ENCODE measurements at regions not wholly inside any gene's neighbourhood (a gene's known extent, or its start where the extent isn't known, plus 50 kb on each side); places are given as distances from the start of the nearest gene placed in this dataset.

- H3K9me3 ChIP-seq (ENCODE audit: control insufficient read depth in 2 of 2, low read length in 2 of 2): no peaks in the 10 kb centered on the region
- no peaks in the 10 kb centered on the region for H3K4me1 ChIP-seq (ENCODE audit: control insufficient read depth in 2 of 2, insufficient read depth in 2 of 2, low read length in 2 of 2)
- no peak overlapping the region for H3K27ac ChIP-seq (ENCODE audit: low read depth in 2 of 2, low read length in 2 of 2)
- no peak overlapping the region for H3K4me3 ChIP-seq (ENCODE audit: low read length in 2 of 2)
- H3K36me3 ChIP-seq (ENCODE audit: control insufficient read depth in 2 of 2, insufficient read depth in 2 of 2, low read length in 2 of 2): no peaks in the 10 kb centered on the region
- H3K27me3 ChIP-seq (ENCODE audit: control insufficient read depth in 2 of 2, insufficient read depth in 2 of 2, low read length in 2 of 2): no peaks in the 10 kb centered on the region
- H3K9ac ChIP-seq (ENCODE audit: low read depth in 1 of 2, low read length in 2 of 2): no peak overlapping the region
Measured at GRCh38 chr16:49013727-49014080, 267.9 kb downstream of the CBLN1 start.

DNA sequence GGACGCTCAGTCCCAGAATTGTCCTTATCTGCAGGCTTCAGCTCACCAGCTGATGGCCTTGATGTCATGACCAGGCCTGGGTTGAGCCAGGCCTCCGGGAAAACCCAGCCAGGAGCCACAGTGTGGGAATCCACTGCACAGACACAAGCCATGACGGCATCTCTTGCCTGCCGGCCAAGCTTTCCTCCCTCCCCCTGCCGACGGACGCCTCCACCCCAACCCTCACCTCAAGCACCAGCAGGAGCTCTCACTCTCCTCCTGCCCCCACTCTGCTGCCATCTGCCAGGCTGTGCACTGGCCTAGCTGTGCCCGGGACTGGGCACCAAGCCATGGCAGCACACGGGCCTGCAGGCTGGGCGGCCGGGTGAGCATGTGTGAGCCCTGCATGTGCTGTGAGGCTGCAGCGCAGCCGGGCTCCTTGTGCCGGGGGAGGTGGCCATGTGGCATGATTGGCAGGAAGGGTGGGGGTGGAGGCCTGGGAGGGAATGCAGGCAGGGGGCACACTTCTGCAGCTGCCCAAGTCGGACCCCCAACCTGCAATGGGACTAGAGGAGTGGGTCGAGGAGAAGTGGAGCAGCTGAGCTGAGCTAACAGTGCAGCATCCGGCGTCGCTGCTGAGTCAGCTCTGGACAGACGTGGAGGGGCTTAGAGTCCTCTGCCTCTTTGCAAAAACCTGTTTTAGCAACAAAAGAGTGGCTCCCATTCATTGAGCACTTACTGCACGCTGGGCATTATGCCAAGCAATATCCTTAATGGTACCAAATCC, 268.5 kb downstream of the CBLN1 start:
- Histone ChIP-seq H3K9ac (ENCODE audit: low read depth in 1 of 2, low read length in 2 of 2) (no peak overlapping the region), H3K36me3 (ENCODE audit: control insufficient read depth in 2 of 2, insufficient read depth in 2 of 2, low read length in 2 of 2) (no peaks in the 10 kb centered on the region), H3K27me3 (ENCODE audit: control insufficient read depth in 2 of 2, insufficient read depth in 2 of 2, low read length in 2 of 2) (no peaks in the 10 kb centered on the region), H3K4me1 (ENCODE audit: control insufficient read depth in 2 of 2, insufficient read depth in 2 of 2, low read length in 2 of 2) (no peaks in the 10 kb centered on the region), H3K27ac (ENCODE audit: low read depth in 2 of 2, low read length in 2 of 2) (no peak overlapping the region), H3K9me3 (ENCODE audit: control insufficient read depth in 2 of 2, low read length in 2 of 2) (no peaks in the 10 kb centered on the region), H3K4me3 (ENCODE audit: low read length in 2 of 2) (no peak overlapping the region)

GRCh38 chr16:49011901-49012300, 269.7 kb downstream of the CBLN1 start:
- no peak overlapping the region for H3K4me3 ChIP-seq (ENCODE audit: low read length in 2 of 2)
- H3K9me3 ChIP-seq (ENCODE audit: control insufficient read depth in 2 of 2, low read length in 2 of 2): no peaks in the 10 kb centered on the region
- H3K27ac ChIP-seq (ENCODE audit: low read depth in 2 of 2, low read length in 2 of 2): no peak overlapping the region
- H3K27me3 ChIP-seq (ENCODE audit: control insufficient read depth in 2 of 2, insufficient read depth in 2 of 2, low read length in 2 of 2): no peaks in the 10 kb centered on the region
- no peaks in the 10 kb centered on the region for H3K36me3 ChIP-seq (ENCODE audit: control insufficient read depth in 2 of 2, insufficient read depth in 2 of 2, low read length in 2 of 2)
- no peak overlapping the region for H3K9ac ChIP-seq (ENCODE audit: low read depth in 1 of 2, low read length in 2 of 2)
- no peaks in the 10 kb centered on the region for H3K4me1 ChIP-seq (ENCODE audit: control insufficient read depth in 2 of 2, insufficient read depth in 2 of 2, low read length in 2 of 2)

DNA sequence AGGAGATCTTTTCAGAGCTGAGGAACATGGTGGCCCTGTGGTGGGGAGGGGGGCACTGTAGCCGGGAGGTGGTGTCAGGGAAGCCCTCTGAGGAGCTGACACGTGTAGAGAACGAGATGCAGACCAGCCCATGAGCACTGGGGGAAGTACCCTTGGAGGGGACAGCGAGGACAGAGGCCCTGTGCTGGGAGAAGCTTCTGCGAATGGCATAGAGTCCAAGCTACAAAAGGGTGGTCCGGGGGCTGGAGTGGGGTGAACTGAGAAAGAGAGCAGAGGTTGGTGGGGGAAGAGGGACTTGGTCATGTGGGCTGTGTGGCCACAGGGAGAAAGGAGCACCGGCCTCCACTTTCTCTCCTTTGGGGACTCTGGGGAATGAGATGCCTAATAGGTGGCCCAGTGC, 270.8 kb downstream of the CBLN1 start:
- H3K27me3 ChIP-seq (ENCODE audit: control insufficient read depth in 2 of 2, insufficient read depth in 2 of 2, low read length in 2 of 2): no peaks in the 10 kb centered on the region
- H3K4me1 ChIP-seq (ENCODE audit: control insufficient read depth in 2 of 2, insufficient read depth in 2 of 2, low read length in 2 of 2): no peaks in the 10 kb centered on the region
- no peaks in the 10 kb centered on the region for H3K36me3 ChIP-seq (ENCODE audit: control insufficient read depth in 2 of 2, insufficient read depth in 2 of 2, low read length in 2 of 2)
- H3K27ac ChIP-seq (ENCODE audit: low read depth in 2 of 2, low read length in 2 of 2): no peak overlapping the region
- no peak overlapping the region for H3K4me3 ChIP-seq (ENCODE audit: low read length in 2 of 2)
- no peak overlapping the region for H3K9ac ChIP-seq (ENCODE audit: low read depth in 1 of 2, low read length in 2 of 2)
- no peaks in the 10 kb centered on the region for H3K9me3 ChIP-seq (ENCODE audit: control insufficient read depth in 2 of 2, low read length in 2 of 2)

DNA sequence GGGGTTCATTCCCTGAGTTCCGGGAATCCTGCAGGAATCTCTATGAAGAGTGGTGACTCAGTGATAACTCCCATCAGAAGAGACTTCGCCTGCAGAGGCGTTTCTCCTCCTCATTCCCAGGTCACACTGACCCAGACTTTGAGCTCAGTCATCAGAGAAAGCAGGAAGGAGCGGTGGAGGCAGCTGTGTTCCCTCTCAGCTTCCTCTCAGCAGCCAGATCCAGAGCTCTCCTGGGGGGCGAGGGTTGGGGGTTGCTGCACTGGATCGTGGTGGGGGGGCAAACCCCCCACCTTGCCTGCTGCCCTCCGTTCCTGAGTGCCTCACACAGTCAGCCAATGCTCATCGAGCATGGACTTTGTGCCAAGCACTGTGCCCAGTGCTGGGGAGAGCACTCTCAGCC, 271.2 kb downstream of the CBLN1 start:
- H3K9ac ChIP-seq (ENCODE audit: low read depth in 1 of 2, low read length in 2 of 2): no peak overlapping the region
- no peak overlapping the region for H3K4me3 ChIP-seq (ENCODE audit: low read length in 2 of 2)
- H3K9me3 ChIP-seq (ENCODE audit: control insufficient read depth in 2 of 2, low read length in 2 of 2): no peaks in the 10 kb centered on the region
- no peaks in the 10 kb centered on the region for H3K27me3 ChIP-seq (ENCODE audit: control insufficient read depth in 2 of 2, insufficient read depth in 2 of 2, low read length in 2 of 2)
- H3K27ac ChIP-seq (ENCODE audit: low read depth in 2 of 2, low read length in 2 of 2): no peak overlapping the region
- no peaks in the 10 kb centered on the region for H3K36me3 ChIP-seq (ENCODE audit: control insufficient read depth in 2 of 2, insufficient read depth in 2 of 2, low read length in 2 of 2)
- H3K4me1 ChIP-seq (ENCODE audit: control insufficient read depth in 2 of 2, insufficient read depth in 2 of 2, low read length in 2 of 2): no peaks in the 10 kb centered on the region

GRCh38 chr16:49009204-49009603, 272.4 kb downstream of the CBLN1 start:
- no peak overlapping the region for H3K27ac ChIP-seq (ENCODE audit: low read depth in 2 of 2, low read length in 2 of 2)
- no peaks in the 10 kb centered on the region for H3K4me1 ChIP-seq (ENCODE audit: control insufficient read depth in 2 of 2, insufficient read depth in 2 of 2, low read length in 2 of 2)
- H3K36me3 ChIP-seq (ENCODE audit: control insufficient read depth in 2 of 2, insufficient read depth in 2 of 2, low read length in 2 of 2): no peaks in the 10 kb centered on the region
- H3K9ac ChIP-seq (ENCODE audit: low read depth in 1 of 2, low read length in 2 of 2): no peak overlapping the region
- H3K9me3 ChIP-seq (ENCODE audit: control insufficient read depth in 2 of 2, low read length in 2 of 2): no peaks in the 10 kb centered on the region
- H3K4me3 ChIP-seq (ENCODE audit: low read length in 2 of 2): no peak overlapping the region
- no peaks in the 10 kb centered on the region for H3K27me3 ChIP-seq (ENCODE audit: control insufficient read depth in 2 of 2, insufficient read depth in 2 of 2, low read length in 2 of 2)

- Histone ChIP-seq H3K27ac (ENCODE audit: low read depth in 2 of 2, low read length in 2 of 2) (no peak overlapping the region), H3K4me1 (ENCODE audit: control insufficient read depth in 2 of 2, insufficient read depth in 2 of 2, low read length in 2 of 2) (no peaks in the 10 kb centered on the region), H3K9ac (ENCODE audit: low read depth in 1 of 2, low read length in 2 of 2) (no peak overlapping the region), H3K9me3 (ENCODE audit: control insufficient read depth in 2 of 2, low read length in 2 of 2) (no peaks in the 10 kb centered on the region), H3K4me3 (ENCODE audit: low read length in 2 of 2) (no peak overlapping the region), H3K27me3 (ENCODE audit: control insufficient read depth in 2 of 2, insufficient read depth in 2 of 2, low read length in 2 of 2) (no peaks in the 10 kb centered on the region), H3K36me3 (ENCODE audit: control insufficient read depth in 2 of 2, insufficient read depth in 2 of 2, low read length in 2 of 2) (no peaks in the 10 kb centered on the region)
Measured at GRCh38 chr16:49003992-49004391, 277.6 kb downstream of the CBLN1 start.

DNA sequence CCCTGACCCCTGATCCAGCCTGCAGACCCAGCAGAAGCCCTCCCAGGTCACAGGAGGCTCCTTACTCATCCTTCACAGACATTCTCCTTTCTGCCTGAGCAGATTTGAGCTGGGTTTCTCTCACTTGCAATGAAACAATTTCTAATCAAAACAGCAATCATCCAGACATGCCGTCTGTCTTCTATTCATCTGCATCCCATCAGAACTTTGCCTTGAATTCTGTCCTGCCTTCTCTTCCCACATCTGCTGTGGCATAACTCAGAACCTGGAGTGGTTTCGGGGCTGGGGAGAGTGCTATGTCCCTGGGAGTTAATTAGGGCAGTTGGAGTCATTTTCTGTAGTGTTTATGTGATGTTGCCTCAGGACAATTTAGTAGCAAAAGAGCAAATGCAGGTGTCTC, 278.6 kb downstream of the CBLN1 start:
- Histone ChIP-seq H3K4me3 (ENCODE audit: low read length in 2 of 2) (no peak overlapping the region), H3K27me3 (ENCODE audit: control insufficient read depth in 2 of 2, insufficient read depth in 2 of 2, low read length in 2 of 2) (no peaks in the 10 kb centered on the region), H3K27ac (ENCODE audit: low read depth in 2 of 2, low read length in 2 of 2) (no peak overlapping the region), H3K9ac (ENCODE audit: low read depth in 1 of 2, low read length in 2 of 2) (no peak overlapping the region), H3K36me3 (ENCODE audit: control insufficient read depth in 2 of 2, insufficient read depth in 2 of 2, low read length in 2 of 2) (no peaks in the 10 kb centered on the region), H3K9me3 (ENCODE audit: control insufficient read depth in 2 of 2, low read length in 2 of 2) (no peaks in the 10 kb centered on the region), H3K4me1 (ENCODE audit: control insufficient read depth in 2 of 2, insufficient read depth in 2 of 2, low read length in 2 of 2) (no peaks in the 10 kb centered on the region)

DNA sequence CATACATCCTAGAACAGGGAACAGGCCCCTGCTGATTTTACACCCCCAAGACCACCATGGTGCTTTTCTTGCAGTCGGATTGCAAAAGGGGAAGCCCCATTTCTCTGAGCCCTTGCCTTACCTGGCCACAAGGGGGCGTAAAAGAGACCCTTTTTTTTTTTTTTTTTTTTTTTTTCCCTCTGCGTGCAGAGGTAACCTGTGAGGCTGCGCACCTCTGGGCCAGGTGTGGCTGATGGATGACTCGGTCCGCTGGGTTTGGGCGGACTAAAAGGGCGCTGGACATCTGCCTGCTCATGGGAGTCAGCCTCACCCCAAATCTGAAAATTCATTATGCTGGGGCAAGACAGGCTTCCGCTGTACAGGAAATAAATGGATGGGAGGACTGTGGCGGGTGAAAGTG, 281.0 kb downstream of the CBLN1 start:
- Histone ChIP-seq H3K4me3 (ENCODE audit: low read length in 2 of 2) (no peak overlapping the region), H3K27me3 (ENCODE audit: control insufficient read depth in 2 of 2, insufficient read depth in 2 of 2, low read length in 2 of 2) (no peaks in the 10 kb centered on the region), H3K9ac (ENCODE audit: low read depth in 1 of 2, low read length in 2 of 2) (no peak overlapping the region), H3K4me1 (ENCODE audit: control insufficient read depth in 2 of 2, insufficient read depth in 2 of 2, low read length in 2 of 2) (no peaks in the 10 kb centered on the region), H3K36me3 (ENCODE audit: control insufficient read depth in 2 of 2, insufficient read depth in 2 of 2, low read length in 2 of 2) (no peaks in the 10 kb centered on the region), H3K9me3 (ENCODE audit: control insufficient read depth in 2 of 2, low read length in 2 of 2) (no peaks in the 10 kb centered on the region), H3K27ac (ENCODE audit: low read depth in 2 of 2, low read length in 2 of 2) (no peak overlapping the region)

GRCh38 chr16:48999508-48999907, 282.1 kb downstream of the CBLN1 start:
- H3K4me3 ChIP-seq (ENCODE audit: low read length in 2 of 2): no peak overlapping the region
- no peaks in the 10 kb centered on the region for H3K4me1 ChIP-seq (ENCODE audit: control insufficient read depth in 2 of 2, insufficient read depth in 2 of 2, low read length in 2 of 2)
- no peak overlapping the region for H3K9ac ChIP-seq (ENCODE audit: low read depth in 1 of 2, low read length in 2 of 2)
- H3K27me3 ChIP-seq (ENCODE audit: control insufficient read depth in 2 of 2, insufficient read depth in 2 of 2, low read length in 2 of 2): no peaks in the 10 kb centered on the region
- no peaks in the 10 kb centered on the region for H3K36me3 ChIP-seq (ENCODE audit: control insufficient read depth in 2 of 2, insufficient read depth in 2 of 2, low read length in 2 of 2)
- no peak overlapping the region for H3K27ac ChIP-seq (ENCODE audit: low read depth in 2 of 2, low read length in 2 of 2)
- H3K9me3 ChIP-seq (ENCODE audit: control insufficient read depth in 2 of 2, low read length in 2 of 2): no peaks in the 10 kb centered on the region

- no peak overlapping the region for H3K27ac ChIP-seq (ENCODE audit: low read depth in 2 of 2, low read length in 2 of 2)
- H3K27me3 ChIP-seq (ENCODE audit: control insufficient read depth in 2 of 2, insufficient read depth in 2 of 2, low read length in 2 of 2): no peaks in the 10 kb centered on the region
- H3K36me3 ChIP-seq (ENCODE audit: control insufficient read depth in 2 of 2, insufficient read depth in 2 of 2, low read length in 2 of 2): no peaks in the 10 kb centered on the region
- H3K9ac ChIP-seq (ENCODE audit: low read depth in 1 of 2, low read length in 2 of 2): no peak overlapping the region
- no peaks in the 10 kb centered on the region for H3K4me1 ChIP-seq (ENCODE audit: control insufficient read depth in 2 of 2, insufficient read depth in 2 of 2, low read length in 2 of 2)
- no peaks in the 10 kb centered on the region for H3K9me3 ChIP-seq (ENCODE audit: control insufficient read depth in 2 of 2, low read length in 2 of 2)
- H3K4me3 ChIP-seq (ENCODE audit: low read length in 2 of 2): no peak overlapping the region
Measured at GRCh38 chr16:48999044-48999443, 282.6 kb downstream of the CBLN1 start.
